ENCODE measurements at regions not wholly inside any gene's neighbourhood (a gene's known extent, or its start where the extent isn't known, plus 50 kb on each side); places are given as distances from the start of the nearest gene placed in this dataset.

DNA sequence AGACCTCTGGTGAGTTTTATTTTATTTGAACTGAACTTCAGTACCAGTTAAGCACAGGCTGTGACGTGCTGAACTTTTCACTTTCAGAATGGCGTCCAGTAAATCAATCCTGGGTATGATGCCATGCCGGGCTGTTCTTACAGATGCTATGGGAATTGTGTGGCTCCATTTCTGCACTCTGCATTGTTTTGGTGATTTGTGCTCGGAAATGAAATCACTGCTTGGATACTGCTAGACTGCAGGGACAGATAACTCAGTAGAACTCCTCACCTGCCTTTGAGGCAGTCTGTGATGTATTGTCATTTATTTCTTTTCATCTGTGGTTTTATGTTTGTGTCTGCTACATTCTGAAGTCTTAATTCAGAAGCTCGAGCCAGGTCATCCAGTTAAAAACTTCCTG, 172.7 kb downstream of the PTPN11 start:
- no peak overlapping the region for H3K27ac ChIP-seq (ENCODE audit: low read depth, low read length, poor library complexity, severe bottlenecking)
- no peak for TF ChIP-seq EZH2phosphoT487 (IDR thresholded peaks at IDR 0.05; ENCODE audit: borderline replicate concordance, low read depth, low read length)
- TF ChIP-seq, protein P1, sequence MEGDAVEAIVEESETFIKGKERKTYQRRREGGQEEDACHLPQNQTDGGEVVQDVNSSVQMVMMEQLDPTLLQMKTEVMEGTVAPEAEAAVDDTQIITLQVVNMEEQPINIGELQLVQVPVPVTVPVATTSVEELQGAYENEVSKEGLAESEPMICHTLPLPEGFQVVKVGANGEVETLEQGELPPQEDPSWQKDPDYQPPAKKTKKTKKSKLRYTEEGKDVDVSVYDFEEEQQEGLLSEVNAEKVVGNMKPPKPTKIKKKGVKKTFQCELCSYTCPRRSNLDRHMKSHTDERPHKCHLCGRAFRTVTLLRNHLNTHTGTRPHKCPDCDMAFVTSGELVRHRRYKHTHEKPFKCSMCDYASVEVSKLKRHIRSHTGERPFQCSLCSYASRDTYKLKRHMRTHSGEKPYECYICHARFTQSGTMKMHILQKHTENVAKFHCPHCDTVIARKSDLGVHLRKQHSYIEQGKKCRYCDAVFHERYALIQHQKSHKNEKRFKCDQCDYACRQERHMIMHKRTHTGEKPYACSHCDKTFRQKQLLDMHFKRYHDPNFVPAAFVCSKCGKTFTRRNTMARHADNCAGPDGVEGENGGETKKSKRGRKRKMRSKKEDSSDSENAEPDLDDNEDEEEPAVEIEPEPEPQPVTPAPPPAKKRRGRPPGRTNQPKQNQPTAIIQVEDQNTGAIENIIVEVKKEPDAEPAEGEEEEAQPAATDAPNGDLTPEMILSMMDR (conservative IDR thresholded peaks at IDR 0.05; ENCODE audit: low read length), result no peak
- no peaks in the 10 kb centered on the region for H3K9me3 ChIP-seq (ENCODE audit: low read length)
- DNase-seq (ENCODE audit: low spot score), result no peak
- H3K4me2 ChIP-seq (ENCODE audit: low read length), result no peak overlapping the region
- H3K36me3 ChIP-seq (ENCODE audit: insufficient read depth, low read length), result no peaks in the 10 kb centered on the region
- H2AFZ ChIP-seq (ENCODE audit: low read length), result no peak overlapping the region
- intact Hi-C loops (cut with micrococcal nuclease; ENCODE audit: unreplicated experiment), result no loop called here
- H3K9me2 ChIP-seq (ENCODE audit: insufficient read depth, low read length), result no peaks in the 10 kb centered on the region
- no TSS peak for BruUV-seq (replicated peaks)
- ChIA-PET POLR2A (no interaction called here), CTCF (ENCODE audit: unreplicated experiment) (no interaction called here)
- H3K4me3 ChIP-seq (ENCODE audit: low read depth, low read length, poor library complexity, severe bottlenecking), result no peak overlapping the region
- H4K20me1 ChIP-seq (ENCODE audit: insufficient read depth, low read length), result no peaks in the 10 kb centered on the region
- H3K79me2 ChIP-seq (ENCODE audit: insufficient read depth, low read depth, low read length), result no peaks in the 10 kb centered on the region
- H3K4me1 ChIP-seq (ENCODE audit: insufficient read depth, low read length, poor library complexity, severe bottlenecking), result no peaks in the 10 kb centered on the region

- H3K4me2 ChIP-seq (ENCODE audit: low read length), result no peak overlapping the region
- no peak overlapping the region for H3K4me3 ChIP-seq (ENCODE audit: low read depth, low read length, poor library complexity, severe bottlenecking)
- ChIA-PET POLR2A (no interaction called here), CTCF (ENCODE audit: unreplicated experiment) (no interaction called here)
- intact Hi-C loops (cut with micrococcal nuclease; ENCODE audit: unreplicated experiment), result no loop called here
- H3K79me2 ChIP-seq (ENCODE audit: insufficient read depth, low read depth, low read length), result no peaks in the 10 kb centered on the region
- H2AFZ ChIP-seq (ENCODE audit: low read length), result no peak overlapping the region
- no peak overlapping the region for H3K27ac ChIP-seq (ENCODE audit: low read depth, low read length, poor library complexity, severe bottlenecking)
- TF ChIP-seq, protein P1 (conservative IDR thresholded peaks at IDR 0.05; ENCODE audit: low read length), result no peak
- TF ChIP-seq EZH2phosphoT487 (IDR thresholded peaks at IDR 0.05; ENCODE audit: borderline replicate concordance, low read depth, low read length), result no peak
- no peaks in the 10 kb centered on the region for H3K9me3 ChIP-seq (ENCODE audit: low read length)
- no peaks in the 10 kb centered on the region for H3K4me1 ChIP-seq (ENCODE audit: insufficient read depth, low read length, poor library complexity, severe bottlenecking)
- H4K20me1 ChIP-seq (ENCODE audit: insufficient read depth, low read length), result no peaks in the 10 kb centered on the region
- no peak for DNase-seq (ENCODE audit: low spot score)
- H3K9me2 ChIP-seq (ENCODE audit: insufficient read depth, low read length), result no peaks in the 10 kb centered on the region
- H3K36me3 ChIP-seq (ENCODE audit: insufficient read depth, low read length), result no peaks in the 10 kb centered on the region
- BruUV-seq (replicated peaks), result no TSS peak
These were observed 176.7 kb downstream of the PTPN11 start for GRCh38 chr12:112595410-112595809.

- TF ChIP-seq, protein P1 (conservative IDR thresholded peaks at IDR 0.05; ENCODE audit: low read length), result no peak
- no peak for TF ChIP-seq EZH2phosphoT487 (IDR thresholded peaks at IDR 0.05; ENCODE audit: borderline replicate concordance, low read depth, low read length)
- no TSS peak for BruUV-seq (replicated peaks)
These were observed 179.2 kb downstream of the PTPN11 start for GRCh38 chr12:112597986-112598385.

More at GRCh38 chr12:112597986-112598385, 179.2 kb downstream of the PTPN11 start:
- POLR2A ChIA-PET, result no interaction called here
- Histone ChIP-seq H2AFZ (ENCODE audit: low read length) (no peak overlapping the region), H3K27ac (ENCODE audit: low read depth, low read length, poor library complexity, severe bottlenecking) (no peak overlapping the region), H3K79me2 (ENCODE audit: insufficient read depth, low read depth, low read length) (no peaks in the 10 kb centered on the region), H3K4me3 (ENCODE audit: low read depth, low read length, poor library complexity, severe bottlenecking) (no peak overlapping the region), H3K9me3 (ENCODE audit: low read length) (no peaks in the 10 kb centered on the region), H3K4me2 (ENCODE audit: low read length) (no peak overlapping the region), H3K36me3 (ENCODE audit: insufficient read depth, low read length) (no peaks in the 10 kb centered on the region), H3K4me1 (ENCODE audit: insufficient read depth, low read length, poor library complexity, severe bottlenecking) (no peaks in the 10 kb centered on the region), H3K9me2 (ENCODE audit: insufficient read depth, low read length) (no peaks in the 10 kb centered on the region), H4K20me1 (ENCODE audit: insufficient read depth, low read length) (no peaks in the 10 kb centered on the region)
- DNase-seq (ENCODE audit: low spot score), result no peak
- CTCF ChIA-PET (ENCODE audit: unreplicated experiment), result no interaction called here
- intact Hi-C loops (cut with micrococcal nuclease; ENCODE audit: unreplicated experiment), result no loop called here
